HG03457 (cell line): ENCODE measurements at regions not wholly inside any gene's neighbourhood (a gene's known extent, or its start where the extent isn't known, plus 50 kb on each side); places are given as distances from the start of the nearest gene placed in this dataset.
"Not testable (repeated sequence)": the region's sequence is repeated elsewhere in the genome, so short reads cannot be mapped to it uniquely, and the experiment has no call there.

Source experiments
- ATAC-seq: cut with Tn5 transposase; IDR thresholded peaks from one replicate; pipeline ENCODE4 v1.9.1; 2021; ENCODE audit warnings: moderate number of reproducible peaks; ENCODE audit not compliant: unreplicated experiment

- ATAC-seq = not testable (repeated sequence)
These were observed 116.6 kb downstream of the SYT15B start for GRCh38 chr10:47646686-47647273.

- ATAC-seq = not testable (repeated sequence)
These were observed 103.5 kb upstream of the AGAP9 start for GRCh38 chr10:47626975-47627374.

GRCh38 chr10:47622719-47623118 is 99.3 kb upstream of the AGAP9 start:
- ATAC-seq = not testable (repeated sequence)

- not testable (repeated sequence) for ATAC-seq
These were observed 96.0 kb upstream of the AGAP9 start for GRCh38 chr10:47619300-47620012.

- not testable (repeated sequence) for ATAC-seq
These were observed 85.9 kb upstream of the AGAP9 start for GRCh38 chr10:47609311-47609710.

GRCh38 chr10:47605791-47606773 is 82.6 kb upstream of the AGAP9 start:
- ATAC-seq = not testable (repeated sequence)

- not testable (repeated sequence) for ATAC-seq
These were observed 77.2 kb upstream of the AGAP9 start for GRCh38 chr10:47600604-47601003.

GRCh38 chr10:47600127-47600526 is 76.7 kb upstream of the AGAP9 start:
- ATAC-seq = not testable (repeated sequence)

GRCh38 chr10:47599657-47600056 is 76.2 kb upstream of the AGAP9 start:
- ATAC-seq = not testable (repeated sequence)

GRCh38 chr10:47593805-47594204 is 70.4 kb upstream of the AGAP9 start:
- ATAC-seq = not testable (repeated sequence)

- not testable (repeated sequence) for ATAC-seq
These were observed 69.7 kb upstream of the AGAP9 start for GRCh38 chr10:47593129-47593528.

GRCh38 chr10:47590956-47591355 is 67.5 kb upstream of the AGAP9 start:
- not testable (repeated sequence) for ATAC-seq

GRCh38 chr10:47590534-47590933 is 67.1 kb upstream of the AGAP9 start:
- not testable (repeated sequence) for ATAC-seq

- ATAC-seq = not testable (repeated sequence)
These were observed 58.6 kb upstream of the AGAP9 start for GRCh38 chr10:47582051-47582450.

GRCh38 chr10:47580063-47580462 is 56.6 kb upstream of the AGAP9 start:
- not testable (repeated sequence) for ATAC-seq

GRCh38 chr10:47578547-47578946 is 55.1 kb upstream of the AGAP9 start:
- peak; percentile 95 for ATAC-seq
